ENCODE measurements at regions not wholly inside any gene's neighbourhood (a gene's known extent, or its start where the extent isn't known, plus 50 kb on each side); places are given as distances from the start of the nearest gene placed in this dataset.

DNA sequence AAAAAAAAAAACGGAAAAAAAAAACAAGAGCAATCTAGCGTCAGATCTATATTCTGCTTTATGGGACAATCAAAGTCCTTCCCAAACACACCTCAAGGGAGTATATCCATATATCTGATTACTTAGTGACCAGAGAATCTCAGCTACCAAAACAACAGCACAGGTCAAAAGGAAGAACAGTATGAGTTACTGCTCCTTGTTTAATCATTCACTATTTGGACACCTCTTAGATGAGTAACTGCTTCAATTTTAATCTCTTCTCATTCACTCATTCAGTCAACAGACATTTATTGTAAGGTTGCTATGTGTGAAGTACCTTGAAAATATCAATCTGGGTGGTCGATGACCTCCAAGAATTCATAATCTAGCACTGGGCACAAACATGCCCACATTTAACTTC is 193.2 kb downstream of the IRS2 start:
- TF ChIP-seq CTCF (IDR thresholded peaks at IDR 0.05) (no peak), POLR2A (IDR thresholded peaks at IDR 0.05) (no peak), POLR2AphosphoS5 (IDR thresholded peaks at IDR 0.05; ENCODE audit: insufficient read depth in 1 of 2, low read depth in 1 of 2) (no peak)
- H3K27ac ChIP-seq: no peak overlapping the region
- intact Hi-C loops (cut with DNase I): no loop called here
- no peaks in the 10 kb centered on the region for H3K36me3 ChIP-seq
- no peaks in the 10 kb centered on the region for H3K27me3 ChIP-seq
- no peak overlapping the region for H3K4me3 ChIP-seq
- H3K4me1 ChIP-seq: no peaks in the 10 kb centered on the region
- DNase-seq (ENCODE audit: extremely low spot score in 2 of 2): no peak
- H3K9me3 ChIP-seq: no peaks in the 10 kb centered on the region

- H3K4me1 ChIP-seq: no peaks in the 10 kb centered on the region
- no peak overlapping the region for H3K27ac ChIP-seq
- no peak for DNase-seq (ENCODE audit: extremely low spot score in 2 of 2)
- TF ChIP-seq POLR2AphosphoS5 (IDR thresholded peaks at IDR 0.05; ENCODE audit: insufficient read depth in 1 of 2, low read depth in 1 of 2) (no peak), POLR2A (IDR thresholded peaks at IDR 0.05) (no peak), CTCF (IDR thresholded peaks at IDR 0.05) (no peak)
- no peak overlapping the region for H3K4me3 ChIP-seq
- no peaks in the 10 kb centered on the region for H3K27me3 ChIP-seq
- H3K36me3 ChIP-seq: no peaks in the 10 kb centered on the region
- intact Hi-C loops (cut with DNase I): no loop called here
- H3K9me3 ChIP-seq: no peaks in the 10 kb centered on the region
These were observed 193.6 kb downstream of the IRS2 start for GRCh38 chr13:109592770-109593169.

GRCh38 chr13:109587689-109588088 is 198.7 kb downstream of the IRS2 start:
- H3K27ac ChIP-seq: no peak overlapping the region

GRCh38 chr13:109586509-109587346 is 199.7 kb downstream of the IRS2 start:
- Histone ChIP-seq H3K9me3 (no peaks in the 10 kb centered on the region), H3K27me3 (no peaks in the 10 kb centered on the region), H3K4me1 (no peaks in the 10 kb centered on the region), H3K36me3 (no peaks in the 10 kb centered on the region), H3K27ac (no peak overlapping the region), H3K4me3 (no peak overlapping the region)
- no peak for TF ChIP-seq POLR2AphosphoS5 (IDR thresholded peaks at IDR 0.05; ENCODE audit: insufficient read depth in 1 of 2, low read depth in 1 of 2)
- no peak for TF ChIP-seq CTCF (IDR thresholded peaks at IDR 0.05)
- TF ChIP-seq POLR2A (IDR thresholded peaks at IDR 0.05): no peak
- DNase-seq (ENCODE audit: extremely low spot score in 2 of 2): no peak
- intact Hi-C loops (cut with DNase I): no loop called here

More at GRCh38 chr13:109587689-109588088, 198.7 kb downstream of the IRS2 start:
- TF ChIP-seq POLR2AphosphoS5 (IDR thresholded peaks at IDR 0.05; ENCODE audit: insufficient read depth in 1 of 2, low read depth in 1 of 2) (no peak), CTCF (IDR thresholded peaks at IDR 0.05) (no peak), POLR2A (IDR thresholded peaks at IDR 0.05) (no peak)
- Histone ChIP-seq H3K27me3 (no peaks in the 10 kb centered on the region), H3K4me3 (no peak overlapping the region), H3K4me1 (no peaks in the 10 kb centered on the region), H3K36me3 (no peaks in the 10 kb centered on the region), H3K9me3 (no peaks in the 10 kb centered on the region)
- DNase-seq (ENCODE audit: extremely low spot score in 2 of 2): no peak
- intact Hi-C loops (cut with DNase I): no loop called here

- H3K27me3 ChIP-seq: no peaks in the 10 kb centered on the region
- no peak for DNase-seq (ENCODE audit: extremely low spot score in 2 of 2)
- intact Hi-C loops (cut with DNase I): no loop called here
- H3K27ac ChIP-seq: no peak overlapping the region
- no peaks in the 10 kb centered on the region for H3K36me3 ChIP-seq
- no peaks in the 10 kb centered on the region for H3K4me1 ChIP-seq
- no peaks in the 10 kb centered on the region for H3K9me3 ChIP-seq
- H3K4me3 ChIP-seq: no peak overlapping the region
- TF ChIP-seq POLR2AphosphoS5 (IDR thresholded peaks at IDR 0.05; ENCODE audit: insufficient read depth in 1 of 2, low read depth in 1 of 2): no peak
- no peak for TF ChIP-seq CTCF (IDR thresholded peaks at IDR 0.05)
- no peak for TF ChIP-seq POLR2A (IDR thresholded peaks at IDR 0.05)
These were observed 201.5 kb downstream of the IRS2 start for GRCh38 chr13:109584844-109585361.

All from vagina (tissue), 2 donors.